ENCODE measurements at regions not wholly inside any gene's neighbourhood (a gene's known extent, or its start where the extent isn't known, plus 50 kb on each side); places are given as distances from the start of the nearest gene placed in this dataset.
A peak's percentile ranks its signal among the peaks of the same experiment; 100 is the strongest.

- DNase-seq: no peak
Observed at GRCh38 chr4:144574509-144574908, 71.4 kb upstream of the HHIP start.

GRCh38 chr4:144575181-144575580 is 70.8 kb upstream of the HHIP start:
- DNase-seq: peak in 4 of 14 donors; percentile 11 to 17 (median 15)

- no peak for DNase-seq
Observed at GRCh38 chr4:144578681-144579080, 67.3 kb upstream of the HHIP start.

- no peak for DNase-seq
Observed at GRCh38 chr4:144579411-144580030, 66.4 kb upstream of the HHIP start.

- no peak for DNase-seq
Observed at GRCh38 chr4:144580430-144580829, 65.5 kb upstream of the HHIP start.

GRCh38 chr4:144582105-144582850 is 63.7 kb upstream of the HHIP start:
- no peak for DNase-seq

GRCh38 chr4:144582975-144583374 is 63.0 kb upstream of the HHIP start:
- no peak for DNase-seq

- no peak for DNase-seq
Observed at GRCh38 chr4:144583658-144584057, 62.3 kb upstream of the HHIP start.

GRCh38 chr4:144584428-144584827 is 61.5 kb upstream of the HHIP start:
- no peak for DNase-seq

- no peak for DNase-seq
Observed at GRCh38 chr4:144589512-144589911, 56.4 kb upstream of the HHIP start.

GRCh38 chr4:144590020-144590419 is 55.9 kb upstream of the HHIP start:
- DNase-seq: no peak

GRCh38 chr4:144591401-144591800 is 54.6 kb upstream of the HHIP start:
- no peak for DNase-seq

- DNase-seq: no peak
Observed at GRCh38 chr4:144592264-144592663, 53.7 kb upstream of the HHIP start.

GRCh38 chr4:144594471-144594986 is 51.4 kb upstream of the HHIP start:
- DNase-seq: no peak

- DNase-seq: no peak
Observed at GRCh38 chr4:144595681-144596080, 50.3 kb upstream of the HHIP start.
